Non-pigmented ciliary epithelial cell (primary cell): ENCODE measurements at regions not wholly inside any gene's neighbourhood (a gene's known extent, or its start where the extent isn't known, plus 50 kb on each side); places are given as distances from the start of the nearest gene placed in this dataset.
"Not testable (repeated sequence)": the region's sequence is repeated elsewhere in the genome, so short reads cannot be mapped to it uniquely, and the experiment has no call there.

ENCODE experiments used
- DNase-seq: peaks from one replicate; pipeline ENCODE4 v3.0.0-alpha.2; 2010; ENCODE audit warnings: low read depth

DNA sequence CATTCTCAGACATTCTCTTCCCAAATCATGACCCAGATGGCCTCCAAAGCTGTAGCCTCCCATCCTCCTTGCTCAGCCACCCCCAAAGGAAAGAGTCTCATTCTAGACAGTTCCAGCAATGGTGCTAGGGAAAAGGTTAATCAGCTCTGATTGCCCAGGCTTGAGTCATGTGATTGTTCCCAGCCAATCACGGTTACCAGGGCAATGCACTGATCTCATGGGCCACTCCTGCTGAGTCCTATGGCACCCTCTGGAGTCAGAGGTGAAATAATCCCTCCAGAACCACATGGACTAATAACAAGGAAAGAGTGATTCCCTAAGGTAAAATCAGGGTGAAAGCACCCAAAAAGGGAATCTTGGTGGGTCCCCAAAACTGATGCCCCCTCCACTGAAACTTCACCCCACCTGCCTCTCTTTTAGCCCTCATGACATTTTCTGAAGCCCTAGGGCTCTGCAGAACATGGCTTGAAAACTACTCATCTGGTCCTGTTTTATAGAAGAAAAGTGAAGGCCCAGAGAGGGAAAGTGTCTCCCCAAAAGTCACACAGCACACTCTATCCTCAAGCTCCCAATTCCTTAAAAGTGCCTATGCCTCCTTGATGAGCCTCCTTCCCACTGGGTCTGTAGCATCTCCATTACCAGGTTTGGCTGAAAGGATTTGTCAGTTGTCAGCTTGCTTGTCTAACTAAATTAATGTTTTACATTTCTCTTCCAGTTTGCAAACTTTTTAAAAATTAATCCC is 203.7 kb downstream of the MN1 start:
- no peak for DNase-seq

DNA sequence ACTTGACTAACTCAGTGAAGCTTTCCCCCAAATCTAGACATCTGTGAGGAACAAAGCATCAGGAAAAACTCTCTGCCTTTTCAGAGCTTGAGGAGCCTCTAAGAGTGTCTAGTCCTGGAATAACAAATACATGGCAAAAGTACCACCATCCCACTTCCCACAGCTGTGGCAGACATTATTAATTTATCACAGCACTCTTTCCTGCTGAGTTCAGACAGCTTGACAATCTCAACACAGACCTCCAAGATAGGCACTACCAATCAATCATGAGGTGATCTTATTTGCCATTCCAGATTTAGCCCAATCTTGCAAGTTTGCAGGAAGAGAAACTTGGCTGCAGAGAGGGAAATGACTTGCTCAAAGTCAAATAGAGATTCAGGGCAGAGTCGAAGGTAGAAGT is 202.8 kb downstream of the MN1 start:
- no peak for DNase-seq

- no peak for DNase-seq
Observed at GRCh38 chr22:27601195-27601594, 200.4 kb downstream of the MN1 start.

GRCh38 chr22:27602390-27602789 is 199.2 kb downstream of the MN1 start:
- DNase-seq, result no peak

GRCh38 chr22:27603111-27603799 is 198.3 kb downstream of the MN1 start:
- DNase-seq, result no peak

DNA sequence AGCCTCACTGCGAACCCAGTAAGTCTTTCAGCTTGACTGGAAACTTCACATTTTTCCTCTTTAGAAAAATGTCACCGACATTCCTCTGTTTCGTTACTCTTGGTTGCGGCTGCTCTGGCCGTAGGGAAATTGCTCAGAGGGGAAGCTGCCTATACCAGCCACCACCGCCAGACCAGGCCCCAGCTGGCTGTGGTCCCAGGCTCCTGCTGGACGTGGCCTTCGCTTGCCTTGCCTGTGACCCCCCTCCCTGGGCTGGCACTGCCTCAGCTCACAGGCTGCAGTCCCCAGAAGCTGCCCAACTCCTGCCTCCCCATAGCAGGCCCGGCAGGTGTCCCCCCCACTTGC is 197.8 kb downstream of the MN1 start:
- peak; percentile 32 for DNase-seq

- no peak for DNase-seq
Observed at GRCh38 chr22:27605390-27605789, 196.2 kb downstream of the MN1 start.

GRCh38 chr22:27607750-27608149 is 193.8 kb downstream of the MN1 start:
- not testable (repeated sequence) for DNase-seq

GRCh38 chr22:27609451-27609888 is 192.1 kb downstream of the MN1 start:
- no peak for DNase-seq

GRCh38 chr22:27610164-27610563 is 191.4 kb downstream of the MN1 start:
- DNase-seq, result not testable (repeated sequence)

- no peak for DNase-seq
Observed at GRCh38 chr22:27610863-27611786, 190.4 kb downstream of the MN1 start.

DNA sequence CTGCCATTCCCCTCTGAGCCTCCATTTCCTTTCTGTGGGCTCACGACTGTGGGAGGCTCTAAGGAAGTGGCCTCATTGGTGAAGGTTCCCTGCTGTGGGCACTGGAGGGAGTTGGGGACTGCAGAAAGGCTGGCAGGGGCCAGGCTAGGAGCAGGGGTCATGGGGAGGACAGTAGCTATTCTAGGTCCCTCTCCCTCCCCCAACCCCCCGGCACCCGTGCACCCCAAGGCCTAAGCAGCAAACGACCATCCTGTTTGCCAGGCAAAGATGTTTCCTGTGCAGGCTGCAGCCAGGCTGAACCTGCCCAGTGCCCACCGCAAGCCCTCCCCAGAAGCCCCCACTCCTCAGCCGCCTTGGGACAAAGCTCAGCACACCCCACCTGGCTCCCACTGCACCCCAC is 189.4 kb downstream of the MN1 start:
- no peak for DNase-seq

DNA sequence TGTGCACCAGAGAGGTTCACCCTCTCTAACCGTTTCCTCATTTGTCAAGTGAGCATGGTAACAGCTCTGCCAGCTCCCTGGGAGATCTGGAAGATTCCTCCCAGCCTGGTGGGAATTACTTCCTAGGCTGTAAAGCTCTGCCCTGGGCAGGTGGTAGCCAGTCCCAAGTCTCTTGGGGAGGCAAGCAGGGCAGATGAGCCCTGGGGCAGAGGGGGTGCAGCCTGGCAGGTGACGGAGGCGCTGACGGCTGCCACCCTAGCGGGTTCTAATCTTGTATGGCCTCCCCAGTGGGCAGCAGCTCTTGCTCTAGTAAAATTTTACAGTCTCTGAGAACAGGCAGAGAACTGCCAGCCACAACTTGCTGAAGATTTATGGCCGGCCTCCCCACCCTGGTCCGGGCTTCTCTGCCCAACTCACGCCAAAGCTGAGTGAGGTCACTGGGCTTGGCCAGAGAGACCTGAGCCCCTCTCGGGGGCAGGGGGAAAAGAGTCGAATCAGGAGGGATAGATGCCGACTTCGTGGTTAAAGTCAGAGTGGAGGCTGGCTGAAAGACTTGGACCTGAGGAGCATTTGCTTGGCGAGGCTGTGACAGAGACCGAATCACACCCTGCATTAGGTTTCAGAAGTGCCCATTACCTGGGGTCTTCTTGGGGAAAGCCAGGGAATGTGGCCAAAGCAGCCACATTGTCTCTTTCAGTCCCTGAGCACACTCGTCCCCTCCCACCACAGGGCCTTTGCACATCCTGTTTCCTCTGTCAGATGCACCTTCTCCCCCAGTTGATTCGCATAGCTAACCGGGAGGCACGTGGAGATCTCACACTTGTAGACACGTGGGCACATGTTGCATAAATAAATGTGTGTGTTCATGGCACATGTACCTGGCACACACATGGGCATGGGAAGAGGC is 188.2 kb downstream of the MN1 start:
- DNase-seq, result no peak

GRCh38 chr22:27614006-27614649 is 187.4 kb downstream of the MN1 start:
- no peak for DNase-seq

GRCh38 chr22:27614650-27615007 is 186.9 kb downstream of the MN1 start:
- no peak for DNase-seq

- DNase-seq, result no peak
Observed at GRCh38 chr22:27615408-27615807, 186.1 kb downstream of the MN1 start.

- DNase-seq, result no peak
Observed at GRCh38 chr22:27616033-27616432, 185.5 kb downstream of the MN1 start.

GRCh38 chr22:27617214-27617881 is 184.2 kb downstream of the MN1 start:
- no peak for DNase-seq

DNA sequence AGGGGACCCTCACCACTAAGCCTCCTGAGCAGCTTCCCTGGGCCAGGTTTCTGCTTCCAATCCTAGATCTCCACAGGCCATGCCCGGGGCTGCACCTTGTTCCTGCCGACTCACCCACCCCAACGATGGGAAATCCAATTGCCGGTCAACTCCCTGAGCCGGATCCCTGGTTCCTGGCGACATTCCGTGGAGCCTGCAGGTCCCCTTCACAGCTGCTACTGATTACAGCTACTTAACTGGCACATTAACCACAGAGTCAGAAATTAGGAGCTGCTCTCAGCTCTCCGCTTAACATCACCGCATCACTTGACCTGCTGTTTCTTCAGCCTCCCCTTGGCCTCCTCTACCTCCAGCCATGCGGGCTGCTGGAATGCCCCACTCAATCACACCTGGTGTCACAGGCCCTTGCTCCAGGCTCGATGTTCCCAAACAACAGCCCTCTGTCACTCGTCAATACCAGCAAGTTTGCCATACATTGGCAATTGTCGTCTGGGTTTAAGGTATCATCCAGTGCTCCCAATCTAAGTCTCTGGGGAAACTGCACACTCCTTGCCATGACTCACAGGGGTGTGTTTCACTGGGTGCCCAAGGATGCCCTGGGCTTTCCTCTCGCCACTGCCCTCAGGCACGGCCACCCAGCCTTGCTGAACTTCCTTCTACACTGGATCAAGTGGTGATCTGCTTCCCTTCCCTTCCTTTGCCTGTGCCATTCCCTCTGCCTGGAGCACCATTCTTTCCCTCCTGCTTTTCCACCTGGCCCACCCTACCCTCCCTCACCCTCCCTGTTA is 181.0 kb downstream of the MN1 start:
- no peak for DNase-seq
